GM18526 (cell line): ENCODE measurements at regions not wholly inside any gene's neighbourhood (a gene's known extent, or its start where the extent isn't known, plus 50 kb on each side); places are given as distances from the start of the nearest gene placed in this dataset.

ENCODE experiments used
- POLR2A ChIP-seq: IDR thresholded peaks from 3 replicates; pipeline ENCODE4 v1.6.1; 2011; ENCODE audit not compliant: insufficient read length; ENCODE audit errors: extremely low read depth

- no peak for TF ChIP-seq POLR2A
Measured at GRCh38 chrX:55142206-55142918, 53.5 kb downstream of the PAGE2 start.

- TF ChIP-seq POLR2A = no peak
Measured at GRCh38 chrX:55142919-55143310, 54.1 kb downstream of the PAGE2 start.

- TF ChIP-seq POLR2A = no peak
Measured at GRCh38 chrX:55143621-55144020, 54.8 kb downstream of the PAGE2 start.

GRCh38 chrX:55144697-55145096, 55.9 kb downstream of the PAGE2 start:
- no peak for TF ChIP-seq POLR2A

- no peak for TF ChIP-seq POLR2A
Measured at GRCh38 chrX:55149242-55149641, 60.4 kb downstream of the PAGE2 start.

- TF ChIP-seq POLR2A = no peak
Measured at GRCh38 chrX:55151199-55151598, 62.4 kb downstream of the PAGE2 start.

GRCh38 chrX:55159551-55159950, 60.6 kb upstream of the PAGE5 start:
- no peak for TF ChIP-seq POLR2A

- peak; percentile 69 for TF ChIP-seq POLR2A
Measured at GRCh38 chrX:55160685-55161552, 59.2 kb upstream of the PAGE5 start.

- no peak for TF ChIP-seq POLR2A
Measured at GRCh38 chrX:55161581-55161980, 58.6 kb upstream of the PAGE5 start.

GRCh38 chrX:55163171-55163570, 57.0 kb upstream of the PAGE5 start:
- no peak for TF ChIP-seq POLR2A

GRCh38 chrX:55167124-55167803, 52.9 kb upstream of the PAGE5 start:
- TF ChIP-seq POLR2A = no peak

GRCh38 chrX:55167901-55168300, 52.2 kb upstream of the PAGE5 start:
- no peak for TF ChIP-seq POLR2A

GRCh38 chrX:55169782-55170181, 50.4 kb upstream of the PAGE5 start:
- TF ChIP-seq POLR2A = no peak
